HUDEP-2 (cell line): ENCODE measurements at regions not wholly inside any gene's neighbourhood (a gene's known extent, or its start where the extent isn't known, plus 50 kb on each side); places are given as distances from the start of the nearest gene placed in this dataset.

Source experiments
- DNase-seq, 76 experiments: peaks; one replicate each; lab custom pipeline; 2025; ENCODE audit not compliant: unreplicated experiment in 76 of 76; lab: John Stamatoyannopoulos, UW

DNA sequence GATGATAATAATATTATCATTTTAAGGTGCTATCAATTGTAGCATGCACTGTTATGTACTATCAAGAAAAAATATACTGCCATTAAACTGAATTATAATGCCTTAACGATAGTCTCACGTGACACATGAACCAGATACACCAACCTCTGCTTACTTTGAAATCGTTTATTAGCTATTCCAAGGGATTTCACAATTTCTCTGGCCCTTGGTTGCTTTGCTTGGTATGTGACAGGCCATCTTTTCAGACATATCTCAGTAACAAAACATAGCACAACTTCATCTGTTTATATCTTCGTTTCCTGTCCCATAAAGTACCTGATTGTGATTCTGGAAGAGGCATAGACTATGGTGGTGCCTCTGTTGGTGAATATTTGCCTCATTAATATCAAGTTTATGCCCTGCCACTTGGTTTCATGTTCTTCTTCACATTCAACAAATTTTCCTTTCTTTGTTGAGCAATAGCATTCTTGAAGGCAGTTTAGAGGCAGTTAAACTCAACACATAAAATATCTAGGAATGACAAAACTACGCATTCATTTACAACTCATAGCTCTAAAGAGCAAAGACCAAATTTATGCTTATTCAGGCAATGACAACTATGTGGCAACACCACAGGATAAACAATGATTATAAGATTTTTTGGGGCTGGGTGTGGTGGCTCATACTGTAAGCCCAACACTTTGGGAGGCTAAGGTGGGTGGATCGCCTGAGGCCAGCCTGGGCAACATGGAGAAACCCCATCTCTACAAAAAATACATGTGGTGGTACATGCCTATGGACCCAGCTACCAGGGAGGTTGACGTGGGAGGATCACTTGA lies 84.3 kb downstream of the MCFD2 start:
- DNase-seq = no peak

GRCh38 chr2:46829231-46829995 lies 86.2 kb downstream of the MCFD2 start:
- no peak for DNase-seq

GRCh38 chr2:46828491-46829230 lies 86.9 kb downstream of the MCFD2 start:
- no peak for DNase-seq

- no peak for DNase-seq
Measured at GRCh38 chr2:46828135-46828438, 87.5 kb downstream of the MCFD2 start.

DNA sequence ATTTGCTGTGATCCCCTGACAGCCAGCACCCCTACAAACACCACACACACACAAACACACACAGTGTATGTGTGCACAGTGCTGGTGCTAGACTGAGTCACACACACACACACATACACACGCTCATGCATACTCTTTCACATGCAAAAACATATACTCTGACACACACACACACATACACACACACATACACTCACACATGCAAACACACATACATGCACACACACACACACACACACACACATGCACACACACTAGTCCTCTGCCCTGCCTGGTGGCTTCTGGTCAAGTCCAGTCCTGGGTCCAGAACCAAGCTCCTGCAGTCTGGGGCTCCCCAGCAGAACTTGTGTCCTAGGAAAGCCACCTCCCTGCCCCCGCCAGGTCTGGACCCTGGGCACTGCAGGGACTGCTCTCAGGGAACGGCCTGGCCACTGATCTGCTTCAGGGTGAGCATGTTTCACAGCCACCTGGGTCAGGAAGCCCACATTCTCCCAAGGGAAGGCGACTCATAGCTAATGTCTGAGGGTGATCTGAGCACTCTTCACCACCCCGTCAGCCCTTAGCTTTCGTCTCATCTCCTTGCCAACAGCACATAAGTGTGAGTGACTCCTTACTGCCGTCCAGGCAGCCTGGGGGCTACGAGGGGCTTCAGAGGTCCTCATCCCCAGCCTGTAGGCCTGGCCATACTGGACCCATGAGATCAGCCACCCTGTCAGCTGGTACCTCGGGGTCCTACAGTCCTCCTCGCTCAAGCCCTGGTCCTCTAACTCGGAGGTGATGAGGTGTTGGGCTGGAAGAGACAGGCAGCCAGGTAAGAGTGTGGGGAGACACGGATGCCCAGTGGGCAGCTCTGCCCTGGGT lies 88.1 kb downstream of the MCFD2 start:
- DNase-seq = no peak

- no peak for DNase-seq
Measured at GRCh38 chr2:46826569-46827245, 88.9 kb downstream of the MCFD2 start.

GRCh38 chr2:46825939-46826568 lies 89.6 kb downstream of the MCFD2 start:
- DNase-seq = no peak

- no peak for DNase-seq
Measured at GRCh38 chr2:46825231-46825938, 90.2 kb downstream of the MCFD2 start.

DNA sequence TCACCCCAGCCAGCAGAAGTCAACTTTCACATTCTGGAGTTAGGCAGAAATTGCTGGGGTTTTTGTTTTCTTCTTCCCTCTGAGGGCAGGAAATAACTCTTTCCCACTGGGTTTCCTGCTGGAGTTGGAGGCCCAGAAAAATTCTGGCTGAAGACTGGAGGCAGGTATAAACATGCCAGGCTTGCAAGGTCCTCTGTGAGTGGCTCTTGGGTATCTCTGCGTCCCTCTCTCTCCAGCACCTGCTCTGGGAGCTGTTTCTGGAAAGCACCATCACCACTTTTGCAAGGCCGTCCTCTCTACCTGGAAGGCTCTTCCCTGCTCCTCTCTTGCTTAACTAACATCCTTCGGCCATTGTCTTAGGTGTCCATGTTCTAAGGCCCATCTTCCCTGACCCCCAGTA lies 91.0 kb downstream of the MCFD2 start:
- no peak for DNase-seq

- no peak for DNase-seq
Measured at GRCh38 chr2:46821600-46821999, 94.0 kb downstream of the MCFD2 start.

DNA sequence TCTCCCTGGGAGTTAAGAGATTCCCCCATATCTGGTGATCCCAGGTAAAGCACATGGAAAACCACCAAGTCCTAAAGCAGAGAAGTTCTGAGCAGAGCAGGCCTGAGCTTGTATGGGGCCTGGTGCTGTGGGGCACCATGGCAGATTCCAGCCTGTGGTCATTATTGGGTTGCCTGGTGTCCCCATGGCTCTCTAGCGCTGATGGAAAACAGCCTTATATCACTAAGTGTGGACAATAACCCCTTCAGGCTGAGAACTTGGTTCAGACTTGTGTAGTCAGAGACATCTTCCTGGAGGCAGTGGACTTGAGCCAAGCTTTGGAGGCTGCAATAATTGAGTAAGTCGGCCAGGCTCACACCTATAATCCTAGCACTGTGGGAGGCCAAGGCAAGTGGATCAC lies 96.8 kb downstream of the MCFD2 start:
- no peak for DNase-seq

- no peak for DNase-seq
Measured at GRCh38 chr2:46818141-46818621, 97.4 kb downstream of the MCFD2 start.

GRCh38 chr2:46816846-46817726 lies 98.5 kb downstream of the MCFD2 start:
- no peak for DNase-seq

DNA sequence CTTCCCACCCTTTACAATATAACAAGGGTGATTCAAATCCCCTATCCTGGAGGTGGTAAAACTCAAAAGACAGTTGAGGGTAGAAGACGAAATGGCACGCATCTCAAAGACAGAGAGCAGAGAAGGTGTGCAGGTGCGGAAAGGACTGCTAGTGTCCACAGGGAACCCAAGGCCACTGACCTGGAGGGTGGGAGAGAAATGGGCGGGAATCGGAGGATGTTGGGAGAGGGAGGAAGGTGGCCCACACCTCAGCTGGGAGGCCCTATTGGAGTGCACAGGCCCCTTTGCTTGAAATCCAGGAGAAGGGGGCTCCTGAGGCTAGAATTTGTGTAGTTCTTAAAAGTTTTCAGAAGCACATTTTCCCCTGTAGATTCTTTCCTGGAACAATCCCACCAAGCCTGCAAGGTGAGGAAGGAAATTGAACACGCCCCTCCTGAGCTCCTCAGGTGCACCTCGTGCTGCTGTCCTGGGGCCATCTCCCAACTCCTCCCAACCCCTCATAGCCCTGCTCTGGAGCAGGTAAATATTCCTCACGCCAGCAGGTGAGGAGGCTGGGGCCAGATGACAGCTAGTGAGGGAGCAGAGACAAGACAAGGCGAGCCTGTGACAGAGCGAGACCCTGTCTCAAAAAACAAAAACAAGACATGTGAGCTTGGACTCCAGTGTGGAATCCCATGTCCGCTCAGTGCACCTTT lies 99.3 kb downstream of the MCFD2 start:
- no peak for DNase-seq

DNA sequence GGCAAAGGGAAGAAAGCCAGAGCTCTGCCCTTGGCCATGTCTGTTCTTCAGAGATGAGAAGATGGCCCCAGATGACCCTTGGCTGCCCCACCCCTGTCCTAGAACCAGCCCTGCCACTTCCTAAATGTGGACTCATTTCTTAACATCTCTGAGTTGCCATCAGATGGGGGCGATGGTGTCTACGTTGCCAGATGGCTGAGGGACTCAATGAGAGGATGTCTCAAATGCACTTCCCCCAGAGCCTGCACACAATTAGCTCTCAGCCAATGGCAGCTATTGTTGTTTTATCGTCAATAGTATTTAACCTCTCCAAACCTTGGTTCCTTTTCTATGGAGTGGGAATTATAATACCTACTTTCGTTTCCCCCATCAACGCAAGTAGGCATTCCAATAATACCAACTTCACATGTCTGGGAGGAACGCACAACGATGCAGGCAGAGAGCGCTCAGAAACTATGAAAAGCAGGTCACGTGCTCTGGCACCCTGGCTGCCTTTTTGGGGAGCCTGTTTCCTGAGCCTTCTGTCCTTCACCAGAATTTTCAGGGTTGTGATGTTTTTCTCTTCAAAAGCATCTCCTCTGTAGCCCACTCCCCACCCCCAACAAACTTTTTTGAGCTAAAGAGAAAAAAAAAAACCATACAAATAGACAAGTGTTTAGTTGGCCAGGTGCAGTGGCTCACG lies 100.3 kb downstream of the MCFD2 start:
- peak in 7 of 76 experiments; percentile 2 to 13 (median 7) for DNase-seq

- peak in 1 of 76 experiments; percentile 1 for DNase-seq
Measured at GRCh38 chr2:46814160-46814961, 101.2 kb downstream of the MCFD2 start.
